ENCODE measurements at regions not wholly inside any gene's neighbourhood (a gene's known extent, or its start where the extent isn't known, plus 50 kb on each side); places are given as distances from the start of the nearest gene placed in this dataset.

DNA sequence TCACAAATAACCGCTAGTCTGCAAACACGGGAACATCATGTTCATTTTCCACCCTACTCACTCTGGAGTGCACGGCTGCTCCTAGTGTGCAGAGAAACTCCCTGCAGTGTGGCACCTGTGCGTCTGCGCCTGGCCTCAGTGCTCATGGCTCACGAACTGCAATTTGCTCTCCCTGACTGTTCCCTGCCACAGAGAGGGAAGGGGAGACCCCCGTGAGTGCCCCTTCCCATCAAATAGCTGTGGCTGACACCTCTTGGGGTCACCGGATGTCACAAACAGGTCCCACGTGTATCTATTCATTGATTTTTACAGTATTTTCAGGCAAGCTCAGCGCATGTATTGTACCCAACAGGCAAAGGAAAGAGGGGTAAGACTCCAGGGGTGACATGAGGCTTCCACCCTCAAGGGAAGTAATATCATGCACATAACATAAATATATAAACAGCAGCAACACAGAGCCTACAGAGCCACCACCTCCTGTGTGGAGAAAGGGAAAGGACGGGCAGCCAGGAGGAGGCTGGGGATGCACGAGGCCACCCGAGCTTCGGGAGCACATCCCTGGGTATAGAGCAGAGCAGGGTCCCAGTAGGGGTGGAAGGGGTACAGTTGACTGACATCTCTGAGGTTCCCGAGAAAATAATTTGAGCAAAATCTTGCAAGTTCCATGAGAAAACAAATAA is 140.3 kb upstream of the SOX1 start:
- Histone ChIP-seq H3K9me3 (peaks cover 0 to under 1% (median 0%) of the 10 kb centered on the region in 4 donors), H3K27ac (replicated peaks in 1 of 4) (no peak overlapping the region), H3K27me3 (peaks cover 0 to 39% (median 0%) of the 10 kb centered on the region in 4 donors), H3K36me3 (no peaks in the 10 kb centered on the region), H3K4me3 (no peak overlapping the region), H3K4me1 (no peaks in the 10 kb centered on the region)
- WGBS = 83% methylated on average over 13 of the region's 15 CpGs
- no peak for TF ChIP-seq POLR2AphosphoS5 (IDR thresholded peaks at IDR 0.05)
- no peak for TF ChIP-seq EP300 (IDR thresholded peaks at IDR 0.05)
- no peak for TF ChIP-seq CTCF (IDR thresholded peaks at IDR 0.05)
- no peak for TF ChIP-seq POLR2A (IDR thresholded peaks at IDR 0.05; ENCODE audit: low read depth)
- intact Hi-C loops (cut with DNase I) = no loop called here
- no peak for DNase-seq (ENCODE audit: extremely low spot score)

DNA sequence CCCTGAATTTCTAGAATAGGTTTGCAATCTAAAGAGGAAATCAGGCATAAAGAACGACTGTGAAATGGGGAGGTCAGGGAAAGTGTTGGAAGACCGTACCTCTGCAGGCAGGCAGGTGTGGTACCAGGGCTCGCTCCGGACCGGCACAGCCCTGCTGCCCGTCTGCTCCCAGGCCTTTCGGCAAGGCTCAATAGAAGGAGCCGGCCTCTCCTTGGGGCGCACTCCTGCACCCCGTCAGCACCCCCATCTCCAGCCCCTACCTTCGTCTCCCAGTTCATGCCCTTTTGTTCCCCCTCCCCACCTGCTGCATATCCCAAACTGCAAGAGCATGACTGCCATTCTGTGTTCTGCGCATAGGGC is 139.8 kb upstream of the SOX1 start:
- Histone ChIP-seq H3K9me3 (peaks cover 0 to 5% (median 3%) of the 10 kb centered on the region in 4 donors), H3K36me3 (no peaks in the 10 kb centered on the region), H3K27me3 (peaks cover 0 to 37% (median 0%) of the 10 kb centered on the region in 4 donors), H3K4me3 (no peak overlapping the region), H3K27ac (replicated peaks in 1 of 4) (no peak overlapping the region), H3K4me1 (no peaks in the 10 kb centered on the region)
- intact Hi-C loops (cut with DNase I) = no loop called here
- WGBS = 92% methylated on average over 12 of the region's 12 CpGs
- no peak for DNase-seq (ENCODE audit: extremely low spot score)
- no peak for TF ChIP-seq CTCF (IDR thresholded peaks at IDR 0.05)
- no peak for TF ChIP-seq POLR2A (IDR thresholded peaks at IDR 0.05; ENCODE audit: low read depth)
- no peak for TF ChIP-seq EP300 (IDR thresholded peaks at IDR 0.05)
- no peak for TF ChIP-seq POLR2AphosphoS5 (IDR thresholded peaks at IDR 0.05)

DNA sequence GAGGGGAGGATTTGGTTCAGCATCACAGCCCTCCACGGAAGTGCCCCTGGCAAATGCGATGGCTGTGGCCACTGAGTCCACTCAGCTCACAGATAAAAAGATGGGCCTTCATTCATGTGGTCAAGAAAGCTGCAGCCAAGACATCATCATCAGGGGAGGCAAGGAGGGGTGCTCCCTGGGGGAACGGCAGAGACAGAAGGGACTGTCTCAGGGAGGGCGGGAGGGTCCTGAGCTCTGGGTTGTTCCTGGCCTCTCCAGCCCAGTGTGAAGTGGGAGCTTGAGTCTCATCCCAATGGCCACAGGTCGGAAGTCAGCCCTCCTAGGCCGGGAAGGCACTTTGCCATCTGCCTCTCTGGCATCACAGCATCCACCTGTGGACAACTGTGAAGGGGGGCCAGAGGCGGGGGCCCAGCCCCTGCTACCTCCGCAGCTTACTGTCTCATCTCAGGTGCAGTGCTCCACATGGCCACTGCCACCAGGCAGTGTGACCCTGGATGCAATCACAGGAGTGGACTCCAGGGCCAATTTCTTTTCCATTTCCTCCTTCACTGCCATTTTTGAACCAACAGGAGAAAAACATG is 137.8 kb upstream of the SOX1 start:
- DNase-seq (ENCODE audit: extremely low spot score) = no peak
- peaks cover 0 to 25% (median 0%) of the 10 kb centered on the region in 4 donors for H3K27me3 ChIP-seq
- peaks cover 0 to 13% (median 7%) of the 10 kb centered on the region in 4 donors for H3K9me3 ChIP-seq
- H3K4me1 ChIP-seq = no peaks in the 10 kb centered on the region
- no peak overlapping the region for H3K27ac ChIP-seq (replicated peaks in 1 of 4)
- intact Hi-C loops (cut with DNase I) = no loop called here
- WGBS = 95% methylated on average over 6 of the region's 8 CpGs
- H3K36me3 ChIP-seq = no peaks in the 10 kb centered on the region
- no peak for TF ChIP-seq POLR2AphosphoS5 (IDR thresholded peaks at IDR 0.05)
- TF ChIP-seq POLR2A (IDR thresholded peaks at IDR 0.05; ENCODE audit: low read depth) = no peak
- TF ChIP-seq CTCF (IDR thresholded peaks at IDR 0.05) = no peak
- TF ChIP-seq EP300 (IDR thresholded peaks at IDR 0.05) = no peak
- H3K4me3 ChIP-seq = no peak overlapping the region

- H3K27ac ChIP-seq (replicated peaks in 1 of 4) = no peak overlapping the region
- WGBS = 68% methylated on average over 3 of the region's 3 CpGs
- peaks cover 0 to 32% (median 23%) of the 10 kb centered on the region in 4 donors for H3K4me1 ChIP-seq
- H3K9me3 ChIP-seq = peaks cover 0 to 13% (median 7%) of the 10 kb centered on the region in 4 donors
- H3K4me3 ChIP-seq = no peak overlapping the region
- peaks cover 0 to 6% (median 0%) of the 10 kb centered on the region in 4 donors for H3K27me3 ChIP-seq
- H3K36me3 ChIP-seq = no peaks in the 10 kb centered on the region
- DNase-seq (ENCODE audit: extremely low spot score) = peak; percentile 45
- no peak for TF ChIP-seq POLR2A (IDR thresholded peaks at IDR 0.05; ENCODE audit: low read depth)
- TF ChIP-seq CTCF (IDR thresholded peaks at IDR 0.05) = no peak
- TF ChIP-seq POLR2AphosphoS5 (IDR thresholded peaks at IDR 0.05) = no peak
- no peak for TF ChIP-seq EP300 (IDR thresholded peaks at IDR 0.05)
- intact Hi-C loops (cut with DNase I) = no loop called here
Observed at GRCh38 chr13:111936267-111936925, 130.6 kb upstream of the SOX1 start.

Measured in esophagus muscularis mucosa (tissue), 4 donors.